K562 (cell line): ENCODE measurements at regions not wholly inside any gene's neighbourhood (a gene's known extent, or its start where the extent isn't known, plus 50 kb on each side); places are given as distances from the start of the nearest gene placed in this dataset.

Experiments
- ATAC-seq: fragments of 200-7000 bp; cut with Tn5 transposase; 3 replicates; pipeline ENCODE4 v1.9.1; 2020; ENCODE audit warnings: moderate library complexity
- BruUV-seq: library from RNA; stranded (reverse); fragments of 400-500 nt; replicated peaks from 2 replicates; lab custom pipeline; 2021; lab: Mats Ljungman, UMichigan
- CTCF ChIA-PET: fragments of 300-600 bp; formaldehyde crosslinking; extraction: SDS; loops from one replicate; lab custom pipeline; 2021; ENCODE audit warnings: low intra/inter-chr PET ratio; lab: Yijun Ruan, JAX
- POLR2A ChIA-PET: fragments of 300-600, 350-650 bp; sonication (Branson Sonifier 250); formaldehyde crosslinking; extraction: SDS; loops from one replicate; lab custom pipeline; 2021; ENCODE audit warnings: antibody characterized with exemption, inconsistent platforms; lab: Yijun Ruan, JAX
- DNase-seq, 4 experiments: peaks; one replicate each; pipeline versions ENCODE4 v3.0.0 to v3.0.0-alpha.2; 2011 to 2018; ENCODE audit warnings: low spot score in 3 of 4, mixed read lengths in 3 of 4; ENCODE audit errors: extremely low read depth in 1 of 4
- FAIRE-seq: peaks from 2 replicates; lab custom pipeline; 2011; peaks lifted over from hg19 to GRCh38; lab: Jason Lieb, UNC
- H2AFZ ChIP-seq: 2 replicates; pipeline ENCODE4 v1.6.0; 2011; ENCODE audit warnings: low read depth, low read length, control low read depth, inconsistent platforms
- H3K27ac ChIP-seq: fragments of 200-600 bp; 3 replicates; pipeline ENCODE4 v1.8.0; 2011; ENCODE audit warnings: low read depth, mild to moderate bottlenecking, control low read depth, inconsistent platforms, low read length, moderate library complexity, mixed read lengths; ENCODE audit errors: extremely low read depth
- H3K27me3 ChIP-seq, 2 experiments: fragments of 300-600 bp in 1 of 2; 2 replicates in 1 of 2; 3 replicates in 1 of 2; pipeline versions ENCODE4 v1.6.0 to v1.8.0; 2011; ENCODE audit warnings: inconsistent platforms in 2 of 2, low read length in 2 of 2, mild to moderate bottlenecking in 1 of 2, mixed read lengths in 1 of 2, moderate library complexity in 1 of 2; ENCODE audit not compliant: control insufficient read depth in 2 of 2, insufficient read depth in 2 of 2
- H3K36me3 ChIP-seq: fragments of 300-600 bp; 3 replicates; pipeline ENCODE4 v1.8.0; 2011; ENCODE audit warnings: mild to moderate bottlenecking, low read length, inconsistent platforms; ENCODE audit not compliant: control insufficient read depth, insufficient read depth
- H3K4me1 ChIP-seq, 2 experiments: fragments of 200-600 bp in 1 of 2; replicated peaks in 1 of 2; 2 replicates in 1 of 2; 3 replicates in 1 of 2; pipeline versions ENCODE4 v1.5.1 to v1.8.0; 2011; ENCODE audit warnings: inconsistent platforms in 2 of 2, low read length in 2 of 2, mild to moderate bottlenecking in 1 of 2, mixed read lengths in 1 of 2, moderate library complexity in 1 of 2; ENCODE audit not compliant: control insufficient read depth in 2 of 2, insufficient read depth in 2 of 2
- H3K4me2 ChIP-seq: 2 replicates; pipeline ENCODE4 v1.6.1; 2011; ENCODE audit warnings: low read length, control low read depth, inconsistent platforms, mixed read lengths; ENCODE audit not compliant: insufficient read depth
- H3K4me3 ChIP-seq: fragments of 200-600 bp; sonication (generic), shearing (Covaris generic); 2 replicates; pipeline ENCODE4 v1.5.1; 2016; ENCODE audit warnings: control low read depth, inconsistent platforms
- H3K79me2 ChIP-seq: fragments of 200-600 bp; 3 replicates; pipeline ENCODE4 v1.8.0; 2011; ENCODE audit warnings: low read length, inconsistent platforms; ENCODE audit not compliant: control insufficient read depth, insufficient read depth
- H3K9ac ChIP-seq, 2 experiments: 2 replicates each; pipeline versions ENCODE4 v1.6.0 to v1.6.1; 2011; ENCODE audit warnings: low read depth in 2 of 2, low read length in 2 of 2, control low read depth in 1 of 2, inconsistent platforms in 1 of 2, mild to moderate bottlenecking in 1 of 2, mixed read lengths in 1 of 2; ENCODE audit not compliant: insufficient read depth in 1 of 2
- H3K9me1 ChIP-seq: one replicate; pipeline ENCODE4 v1.6.0; 2011; ENCODE audit warnings: inconsistent platforms, mild to moderate bottlenecking, low read length, moderate library complexity; ENCODE audit not compliant: control insufficient read depth, insufficient read depth
- H3K9me3 ChIP-seq: replicated peaks from 2 replicates; pipeline ENCODE4 v1.5.1; 2011; ENCODE audit warnings: low read depth, low read length, inconsistent platforms; ENCODE audit not compliant: control insufficient read depth, insufficient read depth
- H4K20me1 ChIP-seq: replicated peaks from 2 replicates; pipeline ENCODE4 v1.6.1; 2011; ENCODE audit warnings: low read length, inconsistent platforms, mixed read lengths; ENCODE audit not compliant: control insufficient read depth, insufficient read depth
- ELF1 ChIP-seq: fragments of 200-800 bp; sonication (Bioruptor generic); IDR thresholded peaks from 2 replicates; pipeline ENCODE4 v1.6.1; 2016; ENCODE audit warnings: missing genetic modification characterization, missing compliant biosample characterization
- GTF2A2 ChIP-seq: IDR thresholded peaks from 2 replicates; pipeline ENCODE4 v1.6.1; 2016; ENCODE audit warnings: mild to moderate bottlenecking, missing genetic modification characterization, missing compliant biosample characterization
- HDAC1 ChIP-seq, 2 experiments: fragments of 450-650 bp; IDR thresholded peaks; 2 replicates each; pipeline ENCODE4 v1.6.1; 2016 to 2017; ENCODE audit warnings: inconsistent platforms in 1 of 2, mild to moderate bottlenecking in 1 of 2, moderate library complexity in 1 of 2
- MECOM ChIP-seq: fragments of 250-450 bp; sonication (Bioruptor Pico); IDR thresholded peaks from 2 replicates; pipeline ENCODE4 v1.8.0; 2022; ENCODE audit warnings: inconsistent platforms
- NELFE ChIP-seq: IDR thresholded peaks from 2 replicates; pipeline ENCODE4 v1.6.1; 2011; ENCODE audit warnings: mild to moderate bottlenecking; ENCODE audit not compliant: insufficient read depth, insufficient read length
- NFATC3 ChIP-seq: fragments of 450-650 bp; IDR thresholded peaks from 2 replicates; pipeline ENCODE4 v1.6.1; 2017; ENCODE audit warnings: mild to moderate bottlenecking
- PHF20 ChIP-seq: fragments of 450-650 bp; IDR thresholded peaks from 2 replicates; pipeline ENCODE4 v1.6.1; 2018; ENCODE audit not compliant: partially characterized antibody
- RFX5 ChIP-seq: IDR thresholded peaks from 2 replicates; pipeline ENCODE4 v1.6.1; 2011; ENCODE audit warnings: low read depth, mild to moderate bottlenecking, improper control_type of control experiment, low read length
- RNF2 ChIP-seq: sonication (generic); IDR thresholded peaks from 2 replicates; pipeline ENCODE4 v1.6.1; 2016
- SETDB1 ChIP-seq: IDR thresholded peaks from one replicate; pipeline ENCODE4 v1.6.1; 2012; ENCODE audit warnings: low read length, control low read depth, inconsistent platforms
- SP1 ChIP-seq: sonication (generic); formaldehyde crosslinking; IDR thresholded peaks from 2 replicates; pipeline ENCODE4 v1.8.1; 2022; ENCODE audit warnings: mild to moderate bottlenecking, missing genetic modification reagents
- TCF3 ChIP-seq: sonication (generic); formaldehyde crosslinking; IDR thresholded peaks from 2 replicates; pipeline ENCODE4 v1.4.0; 2020; ENCODE audit warnings: mild to moderate bottlenecking, missing genetic modification reagents
- ZBTB17 ChIP-seq: fragments of 450-650 bp; formaldehyde crosslinking; IDR thresholded peaks from 2 replicates; pipeline ENCODE4 v1.4.0; 2020; ENCODE audit warnings: mild to moderate bottlenecking
- WGBS: fragments of 100-300 bp; shearing (Covaris generic); methylation state at CpG from one replicate; pipeline ENCODE4 v1.1.6; 2016; ENCODE audit warnings: low coverage, mixed read lengths; ENCODE audit not compliant: insufficient coverage; ENCODE audit errors: missing lambda C conversion rate; 5-methylcytosine and 5-hydroxymethylcytosine counted together
- in situ Hi-C: fragments of 300-500 bp; cut with MboI; formaldehyde crosslinking; loops from 4 replicates; pipeline ENCODE4 v1.15.0; 2018; ENCODE audit warnings: inconsistent platforms, mixed read lengths
- intact Hi-C: fragments of 100-400 bp; cut with micrococcal nuclease; formaldehyde crosslinking; loops from 2 replicates; pipeline ENCODE4 v1.14.2; 2022
- TF ChIP-seq, protein P1 (sequence below): fragments of 450-650 bp; formaldehyde crosslinking; IDR thresholded peaks from 2 replicates; pipeline ENCODE4 v1.4.0; 2022; ENCODE audit warnings: mild to moderate bottlenecking, moderate library complexity
- TF ChIP-seq, protein P2 (sequence below), 3 experiments: fragments of 200-800 bp in 1 of 3; sonication (Bioruptor generic) in 1 of 3; sonication (generic) in 1 of 3; formaldehyde crosslinking in 1 of 3; IDR thresholded peaks; 2 replicates each; pipeline versions ENCODE4 v1.6.1 to v1.8.0; 2016 to 2022; ENCODE audit warnings: mild to moderate bottlenecking in 2 of 3, missing compliant biosample characterization in 2 of 3, missing genetic modification characterization in 2 of 3, missing genetic modification reagents in 1 of 3
- TF ChIP-seq, protein P3 (sequence below): fragments of 250-450 bp; sonication (Bioruptor Pico); IDR thresholded peaks from 2 replicates; pipeline ENCODE4 v1.9.0; 2021; ENCODE audit warnings: mild to moderate bottlenecking, inconsistent platforms
- TF ChIP-seq, protein P4 (sequence below): sonication (generic); formaldehyde crosslinking; IDR thresholded peaks from 2 replicates; pipeline ENCODE4 v1.8.0; 2023; ENCODE audit warnings: mild to moderate bottlenecking, missing genetic modification reagents
- TF ChIP-seq, protein P5 (sequence below): IDR thresholded peaks from 2 replicates; pipeline ENCODE4 v1.6.1; 2012; ENCODE audit warnings: low read depth, low read length, improper control_type of control experiment, borderline replicate concordance

DNA sequence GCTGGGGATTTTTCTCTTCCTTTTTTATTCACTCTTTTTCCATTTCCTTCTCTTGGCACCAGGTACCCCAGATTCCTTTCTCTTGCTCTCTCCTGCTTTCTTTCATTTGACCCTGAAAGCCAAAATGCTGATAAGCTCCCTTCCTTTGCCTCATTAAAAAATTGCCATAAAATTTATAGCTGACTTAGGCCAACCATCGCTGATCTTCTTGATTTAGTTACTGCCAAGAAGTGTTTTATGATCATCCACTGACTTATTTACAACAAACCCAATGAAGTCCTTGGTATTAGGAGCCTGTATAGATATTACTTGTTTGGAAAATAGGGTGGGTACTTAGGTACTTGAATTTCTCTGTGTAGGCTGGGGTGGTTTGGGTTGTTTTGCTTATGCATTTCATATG, 173.2 kb upstream of the PHYHIPL start:
- ATAC-seq (no peak), DNase-seq (no peak), FAIRE-seq (no peak)
- Histone ChIP-seq H3K27me3 (no peaks in the 10 kb centered on the region), H3K4me1 (no peaks in the 10 kb centered on the region), H3K4me3 (no peak overlapping the region), H3K36me3 (no peaks in the 10 kb centered on the region), H3K79me2 (no peaks in the 10 kb centered on the region), H2AFZ (no peak overlapping the region), H3K4me2 (no peak overlapping the region), H3K27ac (no peak overlapping the region), H4K20me1 (no peaks in the 10 kb centered on the region), H3K9me3 (no peaks in the 10 kb centered on the region), H3K9ac (no peak overlapping the region), H3K9me1 (no peaks in the 10 kb centered on the region)
- POLR2A ChIA-PET = no interaction called here
- in situ Hi-C loops (no loop called here), intact Hi-C loops (no loop called here)
- CTCF ChIA-PET = no interaction called here
- 0% methylated on average over 1 of the region's 1 CpG for WGBS
- no TSS peak for BruUV-seq
- TF ChIP-seq, protein P1, sequence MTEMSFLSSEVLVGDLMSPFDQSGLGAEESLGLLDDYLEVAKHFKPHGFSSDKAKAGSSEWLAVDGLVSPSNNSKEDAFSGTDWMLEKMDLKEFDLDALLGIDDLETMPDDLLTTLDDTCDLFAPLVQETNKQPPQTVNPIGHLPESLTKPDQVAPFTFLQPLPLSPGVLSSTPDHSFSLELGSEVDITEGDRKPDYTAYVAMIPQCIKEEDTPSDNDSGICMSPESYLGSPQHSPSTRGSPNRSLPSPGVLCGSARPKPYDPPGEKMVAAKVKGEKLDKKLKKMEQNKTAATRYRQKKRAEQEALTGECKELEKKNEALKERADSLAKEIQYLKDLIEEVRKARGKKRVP (CRISPR knock-in tag) = no peak
- TF ChIP-seq SETDB1 = no peak
- no peak for TF ChIP-seq ELF1
- TF ChIP-seq GTF2A2 (tag) = no peak
- no peak for TF ChIP-seq RFX5
- TF ChIP-seq NFATC3 = no peak
- TF ChIP-seq HDAC1 (IDR thresholded peaks at IDR 0.05) = no peak
- TF ChIP-seq, protein P2, sequence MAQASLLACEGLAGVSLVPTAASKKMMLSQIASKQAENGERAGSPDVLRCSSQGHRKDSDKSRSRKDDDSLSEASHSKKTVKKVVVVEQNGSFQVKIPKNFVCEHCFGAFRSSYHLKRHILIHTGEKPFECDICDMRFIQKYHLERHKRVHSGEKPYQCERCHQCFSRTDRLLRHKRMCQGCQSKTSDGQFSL (CRISPR knock-in tag; IDR thresholded peaks at IDR 0.05) = no peak
- TF ChIP-seq, protein P2 (tag; IDR thresholded peaks at IDR 0.05) = no peak
- TF ChIP-seq, protein P3, sequence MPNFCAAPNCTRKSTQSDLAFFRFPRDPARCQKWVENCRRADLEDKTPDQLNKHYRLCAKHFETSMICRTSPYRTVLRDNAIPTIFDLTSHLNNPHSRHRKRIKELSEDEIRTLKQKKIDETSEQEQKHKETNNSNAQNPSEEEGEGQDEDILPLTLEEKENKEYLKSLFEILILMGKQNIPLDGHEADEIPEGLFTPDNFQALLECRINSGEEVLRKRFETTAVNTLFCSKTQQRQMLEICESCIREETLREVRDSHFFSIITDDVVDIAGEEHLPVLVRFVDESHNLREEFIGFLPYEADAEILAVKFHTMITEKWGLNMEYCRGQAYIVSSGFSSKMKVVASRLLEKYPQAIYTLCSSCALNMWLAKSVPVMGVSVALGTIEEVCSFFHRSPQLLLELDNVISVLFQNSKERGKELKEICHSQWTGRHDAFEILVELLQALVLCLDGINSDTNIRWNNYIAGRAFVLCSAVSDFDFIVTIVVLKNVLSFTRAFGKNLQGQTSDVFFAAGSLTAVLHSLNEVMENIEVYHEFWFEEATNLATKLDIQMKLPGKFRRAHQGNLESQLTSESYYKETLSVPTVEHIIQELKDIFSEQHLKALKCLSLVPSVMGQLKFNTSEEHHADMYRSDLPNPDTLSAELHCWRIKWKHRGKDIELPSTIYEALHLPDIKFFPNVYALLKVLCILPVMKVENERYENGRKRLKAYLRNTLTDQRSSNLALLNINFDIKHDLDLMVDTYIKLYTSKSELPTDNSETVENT (CRISPR knock-in tag) = no peak
- TF ChIP-seq RNF2 = no peak
- TF ChIP-seq MECOM = no peak
- TF ChIP-seq, protein P4, sequence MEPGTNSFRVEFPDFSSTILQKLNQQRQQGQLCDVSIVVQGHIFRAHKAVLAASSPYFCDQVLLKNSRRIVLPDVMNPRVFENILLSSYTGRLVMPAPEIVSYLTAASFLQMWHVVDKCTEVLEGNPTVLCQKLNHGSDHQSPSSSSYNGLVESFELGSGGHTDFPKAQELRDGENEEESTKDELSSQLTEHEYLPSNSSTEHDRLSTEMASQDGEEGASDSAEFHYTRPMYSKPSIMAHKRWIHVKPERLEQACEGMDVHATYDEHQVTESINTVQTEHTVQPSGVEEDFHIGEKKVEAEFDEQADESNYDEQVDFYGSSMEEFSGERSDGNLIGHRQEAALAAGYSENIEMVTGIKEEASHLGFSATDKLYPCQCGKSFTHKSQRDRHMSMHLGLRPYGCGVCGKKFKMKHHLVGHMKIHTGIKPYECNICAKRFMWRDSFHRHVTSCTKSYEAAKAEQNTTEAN = no peak
- TF ChIP-seq PHF20 = no peak
- TF ChIP-seq ZBTB17 = no peak
- no peak for TF ChIP-seq SP1
- TF ChIP-seq, protein P5, sequence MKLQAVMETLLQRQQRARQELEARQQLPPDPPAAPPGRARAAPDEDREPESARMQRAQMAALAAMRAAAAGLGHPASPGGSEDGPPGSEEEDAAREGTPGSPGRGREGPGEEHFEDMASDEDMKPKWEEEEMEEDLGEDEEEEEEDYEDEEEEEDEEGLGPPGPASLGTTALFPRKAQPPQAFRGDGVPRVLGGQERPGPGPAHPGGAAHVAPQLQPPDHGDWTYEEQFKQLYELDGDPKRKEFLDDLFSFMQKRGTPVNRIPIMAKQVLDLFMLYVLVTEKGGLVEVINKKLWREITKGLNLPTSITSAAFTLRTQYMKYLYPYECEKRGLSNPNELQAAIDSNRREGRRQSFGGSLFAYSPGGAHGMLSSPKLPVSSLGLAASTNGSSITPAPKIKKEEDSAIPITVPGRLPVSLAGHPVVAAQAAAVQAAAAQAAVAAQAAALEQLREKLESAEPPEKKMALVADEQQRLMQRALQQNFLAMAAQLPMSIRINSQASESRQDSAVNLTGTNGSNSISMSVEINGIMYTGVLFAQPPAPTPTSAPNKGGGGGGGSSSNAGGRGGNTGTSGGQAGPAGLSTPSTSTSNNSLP = no peak
- TF ChIP-seq TCF3 = no peak
- no peak for TF ChIP-seq NELFE
